Right lobe of liver (tissue), 4 donors: ENCODE measurements at regions not wholly inside any gene's neighbourhood (a gene's known extent, or its start where the extent isn't known, plus 50 kb on each side); places are given as distances from the start of the nearest gene placed in this dataset.

Source experiments
- CTCF ChIP-seq, 4 donors: fragments of 200-600 bp in 3 of 4; fragments of 450-650 bp in 1 of 4; IDR thresholded peaks; one replicate each; pipeline versions ENCODE4 v1.5.1 to v1.8.0; 2016 to 2022; ENCODE audit warnings: antibody characterized with exemption in 4 of 4, mild to moderate bottlenecking in 2 of 4
- POLR2A ChIP-seq: fragments of 450-650 bp; IDR thresholded peaks from one replicate; pipeline ENCODE4 v1.6.1; 2017; ENCODE audit warnings: antibody characterized with exemption, mild to moderate bottlenecking
- donor health status: DM: no; HTN: no; CAD: no.
- donor health status: DM: no; HTN: no; CAD: no.
- donor health status: DM: no; HTN: yes; CAD: no.

- TF ChIP-seq POLR2A = no peak
- TF ChIP-seq CTCF (IDR thresholded peaks at IDR 0.05) = no peak
Measured at GRCh38 chr5:23727271-23727670, 219.9 kb downstream of the PRDM9 start.
